Mesendoderm (in vitro differentiated cells): ENCODE measurements at regions not wholly inside any gene's neighbourhood (a gene's known extent, or its start where the extent isn't known, plus 50 kb on each side); places are given as distances from the start of the nearest gene placed in this dataset.

ENCODE experiments used
- DNase-seq: peaks from one replicate; pipeline ENCODE4 v3.0.0; 2013
- H2AK5ac ChIP-seq: 2 replicates; pipeline ENCODE4 v1.6.1; 2013; ENCODE audit warnings: low read length, inconsistent platforms
- H2BK120ac ChIP-seq: 2 replicates; pipeline ENCODE4 v1.6.1; 2013; ENCODE audit warnings: low read depth, mild to moderate bottlenecking, low read length, moderate library complexity, mixed read lengths
- H2BK15ac ChIP-seq: replicated peaks from 2 replicates; pipeline ENCODE4 v1.6.1; 2013; ENCODE audit warnings: low read depth, mild to moderate bottlenecking, moderate library complexity
- H2BK5ac ChIP-seq: 2 replicates; pipeline ENCODE4 v1.6.1; 2013; ENCODE audit warnings: low read length, inconsistent platforms
- H3K18ac ChIP-seq: 2 replicates; pipeline ENCODE4 v1.6.1; 2013; ENCODE audit warnings: mild to moderate bottlenecking, low read length, mixed read lengths
- H3K23ac ChIP-seq: one replicate; pipeline ENCODE4 v1.6.1; 2013; ENCODE audit warnings: low read length
- H3K27ac ChIP-seq: 2 replicates; pipeline ENCODE4 v1.5.1; 2013; ENCODE audit warnings: low read depth, mild to moderate bottlenecking, inconsistent platforms, low read length, moderate library complexity
- H3K27me3 ChIP-seq: 2 replicates; pipeline ENCODE4 v1.6.1; 2013; ENCODE audit warnings: low read length, control low read depth, mild to moderate bottlenecking, inconsistent platforms; ENCODE audit not compliant: insufficient read depth, poor library complexity
- H3K36me3 ChIP-seq: 2 replicates; pipeline ENCODE4 v1.6.1; 2013; ENCODE audit warnings: low read length, inconsistent platforms; ENCODE audit not compliant: control insufficient read depth, insufficient read depth
- H3K4ac ChIP-seq: one replicate; pipeline ENCODE4 v1.6.1; 2013; ENCODE audit warnings: low read depth, mild to moderate bottlenecking, low read length, moderate library complexity
- H3K4me1 ChIP-seq: 2 replicates; pipeline ENCODE4 v1.6.1; 2013; ENCODE audit warnings: low read depth, low read length, inconsistent platforms; ENCODE audit not compliant: control insufficient read depth
- H3K4me2 ChIP-seq: 2 replicates; pipeline ENCODE4 v1.6.1; 2013; ENCODE audit warnings: low read length
- H3K4me3 ChIP-seq: 2 replicates; pipeline ENCODE4 v1.5.1; 2013; ENCODE audit warnings: mild to moderate bottlenecking, low read length
- H3K56ac ChIP-seq: one replicate; pipeline ENCODE4 v1.6.1; 2013; ENCODE audit warnings: low read length
- H3K79me1 ChIP-seq: 2 replicates; pipeline ENCODE4 v1.6.1; 2013; ENCODE audit warnings: low read length, inconsistent platforms
- H3K79me2 ChIP-seq: 2 replicates; pipeline ENCODE4 v1.6.1; 2013; ENCODE audit warnings: mild to moderate bottlenecking, low read length; ENCODE audit not compliant: control insufficient read depth, insufficient read depth
- H3K9ac ChIP-seq: 2 replicates; pipeline ENCODE4 v1.6.1; 2013; ENCODE audit warnings: low read length, inconsistent platforms
- H4K5ac ChIP-seq: one replicate; pipeline ENCODE4 v1.6.1; 2013; ENCODE audit warnings: low read length
- H4K8ac ChIP-seq: one replicate; pipeline ENCODE4 v1.6.1; 2013; ENCODE audit warnings: low read depth, mild to moderate bottlenecking, control low read depth, low read length, moderate library complexity
- WGBS: extraction: QIAGEN DNeasy Blood & Tissue Kit; methylation state at CpG from one replicate; pipeline ENCODE4 v1.1.7; 2013; ENCODE audit warnings: low lambda C conversion rate, missing lambda C conversion rate; ENCODE audit not compliant: insufficient coverage; ENCODE audit errors: extremely low coverage; 5-methylcytosine and 5-hydroxymethylcytosine counted together

DNA sequence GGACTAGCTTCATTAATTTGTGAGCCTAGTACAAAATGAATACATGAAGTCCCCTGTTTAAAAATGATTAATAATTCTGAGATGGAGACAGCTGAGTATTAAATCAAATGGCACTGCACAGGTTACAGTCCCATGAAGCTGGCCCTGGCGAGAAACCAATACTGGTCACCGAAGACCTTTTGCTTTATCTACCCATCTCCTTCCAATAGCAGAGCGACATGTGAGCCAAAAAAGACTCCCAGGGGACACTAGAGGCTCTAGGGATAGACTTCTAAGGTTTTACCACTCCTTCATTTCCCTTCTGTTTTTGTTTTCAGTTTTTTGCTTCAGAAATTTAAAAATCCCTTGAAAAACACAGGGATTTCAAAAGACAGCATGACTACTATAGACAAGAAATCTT lies 97.0 kb upstream of the CCSER1 start:
- Histone ChIP-seq H3K27me3 (no peaks in the 10 kb centered on the region), H3K4me1 (no peaks in the 10 kb centered on the region), H3K9ac (no peak overlapping the region), H4K8ac (peak overlapping the region; percentile 13), H3K4ac (no peak overlapping the region), H3K4me2 (no peak overlapping the region), H3K4me3 (no peak overlapping the region), H2BK120ac (no peak overlapping the region), H3K56ac (no peak overlapping the region), H2BK5ac (no peak overlapping the region), H3K36me3 (no peaks in the 10 kb centered on the region), H3K79me2 (no peaks in the 10 kb centered on the region), H3K79me1 (no peaks in the 10 kb centered on the region), H2AK5ac (no peak overlapping the region), H4K5ac (no peak overlapping the region), H3K23ac (no peak overlapping the region), H3K27ac (no peak overlapping the region), H2BK15ac (no peak overlapping the region), H3K18ac (no peak overlapping the region)
- DNase-seq, result no peak
- no CpG with 5 or more reads among the region's 3 CpGs for WGBS

DNA sequence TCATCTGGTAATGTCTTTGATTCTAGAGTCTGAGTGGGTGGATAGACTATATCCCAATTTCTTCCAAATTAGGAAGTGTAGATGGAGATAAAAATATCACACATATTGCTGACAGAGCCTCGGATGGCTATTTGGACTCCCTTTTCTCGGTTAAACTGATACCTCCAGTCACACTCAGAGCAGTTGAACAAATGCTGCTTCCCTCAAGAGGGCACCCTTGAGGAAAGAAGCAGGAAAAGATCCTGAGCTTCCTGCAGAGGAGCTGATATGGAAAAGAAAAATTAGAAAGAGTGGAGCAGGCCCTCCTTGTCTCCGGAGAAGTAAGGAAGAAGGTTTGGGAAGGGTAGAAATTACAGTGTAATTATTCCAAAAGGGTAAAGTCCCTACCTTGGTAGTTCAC lies 96.2 kb upstream of the CCSER1 start:
- Histone ChIP-seq H3K4me2 (no peak overlapping the region), H3K4ac (no peak overlapping the region), H3K79me2 (no peaks in the 10 kb centered on the region), H3K4me1 (no peaks in the 10 kb centered on the region), H3K23ac (no peak overlapping the region), H3K56ac (no peak overlapping the region), H3K27ac (no peak overlapping the region), H4K8ac (no peak overlapping the region), H2BK5ac (no peak overlapping the region), H2BK15ac (no peak overlapping the region), H2AK5ac (no peak overlapping the region), H3K27me3 (no peaks in the 10 kb centered on the region), H3K36me3 (no peaks in the 10 kb centered on the region), H3K18ac (no peak overlapping the region), H4K5ac (no peak overlapping the region), H3K4me3 (no peak overlapping the region), H3K79me1 (no peaks in the 10 kb centered on the region), H2BK120ac (no peak overlapping the region), H3K9ac (no peak overlapping the region)
- peak; percentile 69 for DNase-seq
- WGBS, result no CpG with 5 or more reads among the region's 3 CpGs

DNA sequence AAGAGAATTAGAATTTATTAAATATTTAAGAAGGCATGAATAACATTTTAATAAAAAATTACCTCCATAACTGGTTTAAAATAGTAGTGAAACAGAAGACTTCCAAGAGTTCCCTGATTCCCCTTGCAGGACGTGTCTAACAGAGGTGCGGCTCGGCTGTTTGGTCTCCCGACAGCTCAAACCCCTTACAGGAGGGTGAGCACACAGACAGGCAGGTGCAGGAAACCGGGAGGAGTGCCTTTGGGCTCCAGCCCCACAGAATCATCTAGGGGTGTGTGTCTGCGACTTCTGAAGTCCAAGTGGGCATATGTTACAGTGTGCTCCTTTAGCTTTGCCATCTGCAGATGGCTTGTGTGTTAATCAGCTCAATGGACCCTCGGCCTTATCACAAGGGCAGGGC lies 88.1 kb upstream of the CCSER1 start:
- no CpG with 5 or more reads among the region's 7 CpGs for WGBS
- Histone ChIP-seq H4K8ac (no peak overlapping the region), H4K5ac (no peak overlapping the region), H3K36me3 (no peaks in the 10 kb centered on the region), H3K56ac (no peak overlapping the region), H3K18ac (no peak overlapping the region), H3K4ac (no peak overlapping the region), H3K4me2 (no peak overlapping the region), H2BK15ac (no peak overlapping the region), H3K27ac (no peak overlapping the region), H3K4me1 (no peaks in the 10 kb centered on the region), H3K4me3 (no peak overlapping the region), H3K27me3 (no peaks in the 10 kb centered on the region), H3K79me2 (no peaks in the 10 kb centered on the region), H2BK120ac (no peak overlapping the region), H3K23ac (no peak overlapping the region), H3K79me1 (no peaks in the 10 kb centered on the region), H3K9ac (no peak overlapping the region), H2AK5ac (no peak overlapping the region), H2BK5ac (no peak overlapping the region)
- no peak for DNase-seq

DNA sequence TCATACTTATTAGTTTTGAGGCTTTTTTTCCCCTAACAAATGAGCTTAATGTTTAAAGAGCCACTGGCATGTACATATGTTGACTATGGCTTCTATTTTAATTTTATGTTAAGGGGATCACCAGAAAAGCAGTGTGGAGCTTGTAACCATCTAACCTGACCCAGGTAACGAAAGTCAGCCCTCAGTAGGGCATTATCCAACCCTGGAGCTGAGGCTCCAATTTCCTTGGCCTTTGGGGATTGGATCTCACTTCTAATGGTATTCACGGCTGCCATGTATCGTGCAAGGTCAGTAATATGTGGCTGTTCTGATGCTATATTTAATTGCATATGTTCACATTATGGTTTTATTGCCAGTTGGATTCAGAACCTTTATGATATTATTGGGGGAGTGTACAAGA lies 75.2 kb upstream of the CCSER1 start:
- Histone ChIP-seq H3K56ac (no peak overlapping the region), H3K4me3 (no peak overlapping the region), H3K27ac (no peak overlapping the region), H2BK5ac (no peak overlapping the region), H3K36me3 (no peaks in the 10 kb centered on the region), H3K4me2 (no peak overlapping the region), H3K18ac (no peak overlapping the region), H3K4me1 (no peaks in the 10 kb centered on the region), H3K79me2 (no peaks in the 10 kb centered on the region), H2BK120ac (no peak overlapping the region), H2AK5ac (no peak overlapping the region), H3K79me1 (no peaks in the 10 kb centered on the region), H4K5ac (no peak overlapping the region), H3K4ac (no peak overlapping the region), H3K23ac (no peak overlapping the region), H3K9ac (no peak overlapping the region), H2BK15ac (no peak overlapping the region), H3K27me3 (no peaks in the 10 kb centered on the region), H4K8ac (no peak overlapping the region)
- WGBS, result no CpG with 5 or more reads among the region's 3 CpGs
- no peak for DNase-seq

DNA sequence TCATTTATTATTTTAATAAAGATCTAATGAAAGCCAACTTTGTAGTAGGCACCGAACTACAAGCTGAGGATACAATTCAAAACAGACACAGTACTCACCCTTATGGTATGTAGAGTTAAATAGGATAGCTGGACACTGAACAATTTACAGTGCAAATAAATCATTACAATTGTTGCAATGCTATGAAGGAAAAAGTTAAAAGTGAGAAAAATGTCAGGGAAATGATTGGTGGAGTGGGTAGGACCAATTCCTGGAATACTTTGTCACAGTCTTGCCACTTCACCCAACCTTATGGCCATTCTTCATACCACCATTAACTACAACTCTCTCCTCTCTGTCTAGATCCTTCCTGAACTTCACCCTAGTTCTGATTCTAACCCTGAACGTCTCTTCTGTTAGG lies 70.1 kb upstream of the CCSER1 start:
- Histone ChIP-seq H3K4ac (no peak overlapping the region), H3K36me3 (no peaks in the 10 kb centered on the region), H3K4me3 (no peak overlapping the region), H2BK5ac (no peak overlapping the region), H3K27me3 (no peaks in the 10 kb centered on the region), H3K27ac (no peak overlapping the region), H2AK5ac (no peak overlapping the region), H4K8ac (no peak overlapping the region), H3K18ac (no peak overlapping the region), H3K4me1 (no peaks in the 10 kb centered on the region), H3K9ac (no peak overlapping the region), H3K79me1 (no peaks in the 10 kb centered on the region), H3K79me2 (no peaks in the 10 kb centered on the region), H2BK15ac (no peak overlapping the region), H4K5ac (no peak overlapping the region), H2BK120ac (no peak overlapping the region), H3K4me2 (no peak overlapping the region), H3K23ac (no peak overlapping the region), H3K56ac (no peak overlapping the region)
- no peak for DNase-seq
- no CpG with 5 or more reads among the region's 2 CpGs for WGBS

DNA sequence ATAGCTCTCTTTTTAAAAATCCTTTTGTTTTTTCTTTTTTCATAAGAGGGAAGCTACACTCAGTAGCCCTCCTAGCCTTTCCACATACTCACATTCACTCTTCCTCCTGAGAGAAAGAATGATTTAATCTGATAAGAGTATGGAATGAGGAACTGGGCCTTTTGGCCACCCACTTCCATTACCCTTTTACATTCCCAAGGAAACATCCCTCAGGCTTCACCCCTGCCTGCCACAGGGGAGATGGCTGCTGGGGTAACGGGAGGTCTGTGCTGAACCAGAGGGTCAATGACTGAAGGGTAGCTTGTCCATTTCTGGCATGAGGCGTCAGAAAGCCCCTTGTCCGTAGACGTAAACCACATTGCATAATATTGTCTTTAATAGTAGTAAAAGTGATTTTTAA lies 67.2 kb upstream of the CCSER1 start:
- no peaks in the 10 kb centered on the region for H3K79me2 ChIP-seq
- no peak overlapping the region for H4K8ac ChIP-seq
- no peak overlapping the region for H2AK5ac ChIP-seq
- no peak overlapping the region for H3K9ac ChIP-seq
- H3K23ac ChIP-seq, result no peak overlapping the region
- no peak overlapping the region for H3K4me3 ChIP-seq
- no peak overlapping the region for H3K56ac ChIP-seq
- no peaks in the 10 kb centered on the region for H3K36me3 ChIP-seq
- H3K4ac ChIP-seq, result no peak overlapping the region
- H3K27me3 ChIP-seq, result no peaks in the 10 kb centered on the region
- H2BK5ac ChIP-seq, result no peak overlapping the region
- no peak overlapping the region for H4K5ac ChIP-seq
- no peak overlapping the region for H3K27ac ChIP-seq
- WGBS, result no CpG with 5 or more reads among the region's 4 CpGs
- DNase-seq, result peak; percentile 86
- H3K79me1 ChIP-seq, result no peaks in the 10 kb centered on the region
- H3K4me1 ChIP-seq, result no peaks in the 10 kb centered on the region
- H3K18ac ChIP-seq, result no peak overlapping the region
- H2BK15ac ChIP-seq, result no peak overlapping the region
- H2BK120ac ChIP-seq, result no peak overlapping the region
- H3K4me2 ChIP-seq, result no peak overlapping the region
